ENCODE measurements at regions not wholly inside any gene's neighbourhood (a gene's known extent, or its start where the extent isn't known, plus 50 kb on each side); places are given as distances from the start of the nearest gene placed in this dataset.

DNA sequence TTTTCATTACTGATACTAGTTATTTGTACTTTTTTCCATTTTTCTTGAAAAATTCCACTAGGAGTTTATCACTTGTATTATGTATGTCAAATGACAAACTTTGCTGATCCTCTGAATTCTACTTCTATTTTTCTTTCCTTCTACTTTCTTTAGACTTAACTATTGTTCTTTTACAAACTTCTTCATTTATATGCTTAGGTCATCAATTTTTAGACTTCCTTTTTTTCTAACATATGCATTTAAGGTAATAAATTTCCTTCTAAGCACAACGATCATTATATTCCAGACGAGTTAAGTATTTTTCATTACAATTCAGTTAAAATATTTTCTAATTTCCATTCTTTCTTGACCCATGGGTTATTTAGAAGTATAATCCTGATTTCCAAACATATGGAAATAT lies 240.8 kb downstream of the NHLRC3 start:
- no peak for FAIRE-seq
- DNase-seq (ENCODE audit: insufficient read length, low spot score) = no peak
- TF ChIP-seq, protein P1, sequence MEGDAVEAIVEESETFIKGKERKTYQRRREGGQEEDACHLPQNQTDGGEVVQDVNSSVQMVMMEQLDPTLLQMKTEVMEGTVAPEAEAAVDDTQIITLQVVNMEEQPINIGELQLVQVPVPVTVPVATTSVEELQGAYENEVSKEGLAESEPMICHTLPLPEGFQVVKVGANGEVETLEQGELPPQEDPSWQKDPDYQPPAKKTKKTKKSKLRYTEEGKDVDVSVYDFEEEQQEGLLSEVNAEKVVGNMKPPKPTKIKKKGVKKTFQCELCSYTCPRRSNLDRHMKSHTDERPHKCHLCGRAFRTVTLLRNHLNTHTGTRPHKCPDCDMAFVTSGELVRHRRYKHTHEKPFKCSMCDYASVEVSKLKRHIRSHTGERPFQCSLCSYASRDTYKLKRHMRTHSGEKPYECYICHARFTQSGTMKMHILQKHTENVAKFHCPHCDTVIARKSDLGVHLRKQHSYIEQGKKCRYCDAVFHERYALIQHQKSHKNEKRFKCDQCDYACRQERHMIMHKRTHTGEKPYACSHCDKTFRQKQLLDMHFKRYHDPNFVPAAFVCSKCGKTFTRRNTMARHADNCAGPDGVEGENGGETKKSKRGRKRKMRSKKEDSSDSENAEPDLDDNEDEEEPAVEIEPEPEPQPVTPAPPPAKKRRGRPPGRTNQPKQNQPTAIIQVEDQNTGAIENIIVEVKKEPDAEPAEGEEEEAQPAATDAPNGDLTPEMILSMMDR (IDR thresholded peaks at IDR 0.05; ENCODE audit: insufficient read depth, missing control alignments) = no peak

DNA sequence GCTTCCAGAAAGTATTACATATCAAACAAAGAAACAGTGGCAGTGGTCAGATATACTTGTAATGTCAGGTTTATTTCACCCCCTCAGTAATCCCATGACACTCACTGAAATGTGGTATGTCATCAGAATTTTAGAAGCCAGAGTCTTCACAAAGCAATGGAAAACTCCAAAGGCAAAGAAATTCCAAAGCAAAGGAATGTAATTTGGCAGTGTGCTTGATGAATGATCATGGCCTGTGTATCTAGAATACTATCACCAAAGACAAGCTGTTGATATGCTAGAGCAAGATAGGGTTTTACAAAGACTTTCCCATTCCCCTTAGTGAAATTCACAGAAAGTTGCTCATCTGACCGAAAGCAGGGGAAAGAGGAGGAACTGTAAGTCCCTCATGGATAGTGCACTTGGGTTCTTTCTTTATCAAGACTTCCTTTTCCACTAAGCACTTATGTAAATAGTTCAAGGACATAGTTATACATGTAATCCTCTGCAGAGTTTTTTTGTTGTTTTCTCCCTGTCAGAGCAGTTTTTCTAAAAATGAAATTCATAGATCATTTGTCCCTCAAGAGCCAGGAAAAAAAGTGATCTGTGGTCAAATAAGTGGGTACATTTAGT lies 243.4 kb downstream of the NHLRC3 start:
- TF ChIP-seq, protein P1 (IDR thresholded peaks at IDR 0.05; ENCODE audit: insufficient read depth, missing control alignments) = no peak
- FAIRE-seq = no peak
- DNase-seq (ENCODE audit: insufficient read length, low spot score) = no peak

DNA sequence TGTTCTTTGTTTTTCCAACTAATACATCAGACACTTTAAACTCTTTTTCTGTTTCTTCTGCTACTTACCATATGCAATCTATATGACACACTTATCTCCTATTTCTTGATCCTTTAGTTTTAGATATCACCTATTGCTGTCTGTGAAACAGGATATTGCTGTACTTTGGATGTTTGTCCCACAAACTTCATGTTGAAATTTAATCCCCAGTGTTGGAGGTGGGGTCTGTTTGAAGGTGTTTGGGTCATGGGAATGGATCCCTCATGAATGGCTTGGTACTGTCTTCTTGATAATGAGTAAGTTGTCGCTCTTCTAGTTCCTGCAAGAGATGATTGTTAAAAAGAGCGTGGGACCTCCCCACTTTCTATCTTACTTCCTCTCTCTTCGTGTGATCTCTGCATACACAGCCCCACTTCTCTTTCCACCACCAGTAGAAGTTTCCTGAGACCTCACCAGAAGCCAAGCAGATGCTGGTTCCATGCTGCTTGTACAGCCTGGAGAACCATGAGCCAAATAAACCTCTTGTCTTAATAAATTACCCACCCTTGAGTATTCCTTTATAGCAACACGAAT lies 244.2 kb downstream of the NHLRC3 start:
- FAIRE-seq (no peak), DNase-seq (ENCODE audit: insufficient read length, low spot score) (no peak)
- TF ChIP-seq, protein P1 (IDR thresholded peaks at IDR 0.05; ENCODE audit: insufficient read depth, missing control alignments) = no peak

DNA sequence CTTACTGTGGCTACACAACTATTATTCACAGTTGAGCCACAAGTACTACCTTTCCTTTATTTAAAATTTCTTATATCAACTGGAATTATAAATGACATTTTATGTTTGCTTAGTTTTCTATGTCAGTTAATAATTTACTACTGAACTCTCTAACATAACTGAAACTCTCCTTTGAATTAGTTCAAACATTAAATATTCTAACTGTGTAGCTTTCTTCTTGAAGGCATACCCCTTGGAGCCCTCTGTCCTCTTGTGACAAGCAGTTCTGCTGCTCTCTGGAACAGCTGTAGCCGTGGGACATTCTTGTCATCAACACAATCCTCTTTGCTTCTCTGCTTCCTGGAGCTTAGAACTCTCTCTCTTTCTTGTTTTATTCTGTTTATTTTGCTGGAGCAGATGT lies 244.8 kb downstream of the NHLRC3 start:
- TF ChIP-seq, protein P1 (IDR thresholded peaks at IDR 0.05; ENCODE audit: insufficient read depth, missing control alignments) = no peak
- DNase-seq (ENCODE audit: insufficient read length, low spot score) = no peak
- no peak for FAIRE-seq

DNA sequence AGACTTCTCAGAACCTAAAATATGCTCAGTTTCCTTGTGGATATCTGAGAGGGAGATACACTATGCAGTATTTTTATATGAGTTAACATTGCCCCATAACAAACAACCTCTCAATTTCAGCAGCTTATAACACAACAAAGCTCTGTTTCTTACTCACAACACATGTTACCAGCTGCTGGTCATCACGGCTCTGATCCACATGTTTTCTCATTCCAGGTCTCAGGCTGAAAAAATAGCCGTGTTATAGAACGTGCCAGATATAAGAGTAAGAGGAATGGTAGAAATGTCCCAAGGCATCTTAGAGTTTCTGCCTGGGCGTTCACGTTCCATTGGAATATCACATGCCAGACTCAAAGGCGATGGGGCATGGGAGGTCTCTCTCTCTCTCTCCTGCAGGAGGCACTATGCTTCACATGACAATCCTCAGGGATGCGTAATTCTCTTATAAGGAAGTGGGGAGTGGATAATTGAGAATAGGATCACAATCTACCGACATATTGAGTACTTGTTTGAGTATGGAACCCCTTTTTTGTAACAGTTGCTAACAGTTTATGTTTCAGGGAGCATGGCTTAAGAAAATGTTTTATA lies 246.6 kb downstream of the NHLRC3 start:
- TF ChIP-seq, protein P1 (IDR thresholded peaks at IDR 0.05; ENCODE audit: insufficient read depth, missing control alignments) = no peak
- no peak for FAIRE-seq
- DNase-seq (ENCODE audit: insufficient read length, low spot score) = no peak

Data from D721Med (cell line).